H1 (cell line): ENCODE measurements at regions not wholly inside any gene's neighbourhood (a gene's known extent, or its start where the extent isn't known, plus 50 kb on each side); places are given as distances from the start of the nearest gene placed in this dataset.

Experiments used
- CTCF ChIA-PET: fragments of 300-600 bp; sonication (Branson Sonifier 250); formaldehyde crosslinking; loops from one replicate; lab custom pipeline; 2021; ENCODE audit not compliant: partially characterized antibody; lab: Charles Lee
- POLR2A ChIA-PET: fragments of 300-600 bp; sonication (Branson Sonifier 250); formaldehyde crosslinking; loops from one replicate; lab custom pipeline; 2021; ENCODE audit warnings: inconsistent platforms; ENCODE audit not compliant: partially characterized antibody; lab: Charles Lee
- DNase-seq, 2 experiments: peaks; one replicate each; pipeline versions ENCODE4 v3.0.0 to v3.0.0-alpha.2; 2010 to 2022; ENCODE audit warnings: low spot score in 2 of 2, low read depth in 1 of 2, mixed read lengths in 1 of 2
- FAIRE-seq: peaks from 2 replicates; lab custom pipeline; 2011; peaks lifted over from hg19 to GRCh38; lab: Jason Lieb, UNC
- H2AFZ ChIP-seq: 2 replicates; pipeline ENCODE4 v1.8.1; 2012; ENCODE audit warnings: low read length, inconsistent platforms
- H2AK5ac ChIP-seq: 2 replicates; pipeline ENCODE4 v1.6.1; 2013; ENCODE audit warnings: low read depth, low read length
- H2BK120ac ChIP-seq: replicated peaks from 2 replicates; pipeline ENCODE3; 2013; ENCODE audit warnings: low read depth, low read length, inconsistent platforms
- H2BK12ac ChIP-seq: 2 replicates; pipeline ENCODE4 v1.6.1; 2013; ENCODE audit warnings: low read depth, low read length
- H2BK15ac ChIP-seq: 2 replicates; pipeline ENCODE4 v1.6.1; 2013; ENCODE audit warnings: low read length
- H2BK20ac ChIP-seq: 2 replicates; pipeline ENCODE4 v1.6.1; 2013; ENCODE audit warnings: low read length
- H2BK5ac ChIP-seq: 2 replicates; pipeline ENCODE4 v1.6.1; 2013; ENCODE audit warnings: low read depth, low read length
- H3K14ac ChIP-seq: 2 replicates; pipeline ENCODE4 v1.6.1; 2013; ENCODE audit warnings: inconsistent platforms; ENCODE audit not compliant: insufficient read length
- H3K18ac ChIP-seq: 2 replicates; pipeline ENCODE4 v1.6.1; 2013; ENCODE audit warnings: low read length; ENCODE audit errors: extremely low read depth
- H3K23ac ChIP-seq: 2 replicates; pipeline ENCODE4 v1.6.1; 2013; ENCODE audit warnings: inconsistent platforms; ENCODE audit not compliant: insufficient read length
- H3K23me2 ChIP-seq: 2 replicates; pipeline ENCODE4 v1.6.1; 2013; ENCODE audit warnings: low read depth, low read length
- H3K27ac ChIP-seq: 2 replicates; pipeline ENCODE4 v1.6.1; 2011; ENCODE audit warnings: low read depth, low read length, inconsistent platforms
- H3K27me3 ChIP-seq, 4 experiments: replicated peaks in 1 of 4; 1 replicate in 1 of 4; 2 replicates in 3 of 4; pipeline versions ENCODE4 v1.6.1 to v1.8.1; 2011 to 2013; ENCODE audit warnings: low read length in 3 of 4, mild to moderate bottlenecking in 3 of 4, inconsistent platforms in 2 of 4, mixed read lengths in 2 of 4, moderate library complexity in 1 of 4; ENCODE audit not compliant: control insufficient read depth in 3 of 4, insufficient read depth in 3 of 4; ENCODE audit errors: extremely low read depth in 1 of 4
- H3K36me3 ChIP-seq, 4 experiments: 2 replicates each; pipeline versions ENCODE4 v1.6.1 to v1.8.1; 2011 to 2013; ENCODE audit warnings: mild to moderate bottlenecking in 4 of 4, low read length in 3 of 4, moderate library complexity in 2 of 4, control low read depth in 1 of 4, inconsistent platforms in 1 of 4; ENCODE audit not compliant: insufficient read depth in 4 of 4, control insufficient read depth in 2 of 4
- H3K4ac ChIP-seq: replicated peaks from 2 replicates; pipeline ENCODE3; 2013; ENCODE audit warnings: low read length, low read depth, mixed read lengths, inconsistent platforms; ENCODE audit not compliant: insufficient read length
- H3K4me1 ChIP-seq, 4 experiments: replicated peaks in 1 of 4; 1 replicate in 1 of 4; 2 replicates in 3 of 4; pipeline versions ENCODE4 v1.6.1 to v1.8.1; 2011 to 2013; ENCODE audit warnings: low read length in 3 of 4, inconsistent platforms in 2 of 4, mixed read lengths in 1 of 4; ENCODE audit not compliant: insufficient read depth in 4 of 4, control insufficient read depth in 3 of 4
- H3K4me2 ChIP-seq, 2 experiments: 2 replicates each; pipeline versions ENCODE4 v1.6.1 to v1.8.1; 2011 to 2013; ENCODE audit warnings: low read depth in 2 of 2, low read length in 2 of 2, control low read depth in 1 of 2, inconsistent platforms in 1 of 2, mild to moderate bottlenecking in 1 of 2; ENCODE audit not compliant: insufficient read depth in 1 of 2
- H3K4me3 ChIP-seq, 4 experiments: fragments of 200-600, 300-600 bp in 1 of 4; sonication (generic), shearing (Covaris generic), sonication (Bioruptor Twin) in 1 of 4; 2 replicates each; pipeline versions ENCODE4 v1.5.1 to v1.8.1; 2011 to 2016; ENCODE audit warnings: low read length in 4 of 4, low read depth in 3 of 4, control low read depth in 2 of 4, inconsistent platforms in 2 of 4, mild to moderate bottlenecking in 2 of 4, mixed read lengths in 1 of 4, moderate library complexity in 1 of 4; ENCODE audit not compliant: insufficient read depth in 2 of 4; ENCODE audit errors: extremely low read depth in 1 of 4
- H3K56ac ChIP-seq: replicated peaks from 2 replicates; pipeline ENCODE3; 2013; ENCODE audit warnings: low read depth, mild to moderate bottlenecking, mixed read lengths, low read length, inconsistent platforms; ENCODE audit not compliant: insufficient read length
- H3K79me1 ChIP-seq: 2 replicates; pipeline ENCODE4 v1.6.1; 2013; ENCODE audit warnings: low read depth, low read length, control low read depth
- H3K79me2 ChIP-seq, 2 experiments: 2 replicates each; pipeline versions ENCODE4 v1.6.1 to v1.8.1; 2012 to 2013; ENCODE audit warnings: low read length in 2 of 2, mild to moderate bottlenecking in 2 of 2, inconsistent platforms in 1 of 2; ENCODE audit not compliant: insufficient read depth in 2 of 2, control insufficient read depth in 1 of 2
- H3K9ac ChIP-seq, 4 experiments: replicated peaks in 1 of 4; 1 replicate in 1 of 4; 2 replicates in 3 of 4; pipeline versions ENCODE4 v1.6.1 to v1.8.1; 2011 to 2013; ENCODE audit warnings: low read depth in 3 of 4, low read length in 3 of 4, control low read depth in 2 of 4, mild to moderate bottlenecking in 2 of 4, moderate library complexity in 2 of 4, inconsistent platforms in 1 of 4; ENCODE audit errors: extremely low read depth in 1 of 4
- H3K9me3 ChIP-seq, 2 experiments: 2 replicates each; pipeline versions ENCODE4 v1.6.1 to v1.8.1; 2012 to 2013; ENCODE audit warnings: mild to moderate bottlenecking in 2 of 2, moderate library complexity in 2 of 2, control low read depth in 1 of 2, inconsistent platforms in 1 of 2, low read depth in 1 of 2, low read length in 1 of 2, mixed read lengths in 1 of 2; ENCODE audit not compliant: insufficient read depth in 2 of 2
- H4K20me1 ChIP-seq, 2 experiments: replicated peaks in 1 of 2; 2 replicates each; pipeline versions ENCODE3 to v1.8.1; 2011 to 2013; ENCODE audit warnings: inconsistent platforms in 2 of 2, low read length in 2 of 2, mild to moderate bottlenecking in 1 of 2; ENCODE audit not compliant: insufficient read depth in 2 of 2, control insufficient read depth in 1 of 2
- H4K5ac ChIP-seq: 2 replicates; pipeline ENCODE4 v1.6.1; 2013; ENCODE audit warnings: low read length, low read depth, mixed read lengths, inconsistent platforms; ENCODE audit not compliant: insufficient read length
- H4K8ac ChIP-seq: 2 replicates; pipeline ENCODE4 v1.8.0; 2013; ENCODE audit warnings: mild to moderate bottlenecking, moderate library complexity, low read length, inconsistent platforms; ENCODE audit not compliant: insufficient read depth; ENCODE audit errors: extremely low read depth
- H4K91ac ChIP-seq: replicated peaks from 2 replicates; pipeline ENCODE3; 2013; ENCODE audit warnings: low read length, mixed read lengths, inconsistent platforms; ENCODE audit not compliant: insufficient read length
- BACH1 ChIP-seq: IDR thresholded peaks from 2 replicates; pipeline ENCODE4 v1.6.1; 2012; ENCODE audit warnings: low read length, improper control_type of control experiment
- CHD2 ChIP-seq: IDR thresholded peaks from 2 replicates; pipeline ENCODE4 v1.6.1; 2012; ENCODE audit warnings: low read length, improper control_type of control experiment
- GTF2F1 ChIP-seq: IDR thresholded peaks from 2 replicates; pipeline ENCODE4 v1.6.1; 2012; ENCODE audit warnings: low read depth, low read length, improper control_type of control experiment, borderline replicate concordance
- PHF8 ChIP-seq: fragments of 200-600 bp; sonication (generic); conservative IDR thresholded peaks from 2 replicates; pipeline ENCODE4 v1.7.1; 2012; ENCODE audit warnings: low read depth, mild to moderate bottlenecking, inconsistent platforms, low read length, moderate library complexity
- RAD21 ChIP-seq, 2 experiments: IDR thresholded peaks in 1 of 2; conservative IDR thresholded peaks in 1 of 2; 2 replicates each; pipeline ENCODE4 v1.6.1; 2011; ENCODE audit warnings: low read depth in 2 of 2, low read length in 2 of 2, improper control_type of control experiment in 1 of 2, inconsistent platforms in 1 of 2, mild to moderate bottlenecking in 1 of 2, moderate library complexity in 1 of 2
- RNF2 ChIP-seq: fragments of 200-900, 300-1000 bp; sonication (generic); IDR thresholded peaks from 2 replicates; pipeline ENCODE4 v1.7.1; 2016; ENCODE audit warnings: borderline replicate concordance, low read depth, mild to moderate bottlenecking, antibody characterized with exemption, low read length; ENCODE audit not compliant: poor library complexity, severe bottlenecking; ENCODE audit errors: missing control alignments
- SP4 ChIP-seq: IDR thresholded peaks from 2 replicates; pipeline ENCODE4 v1.6.1; 2012; ENCODE audit warnings: low read length, inconsistent platforms
- TAF1 ChIP-seq: IDR thresholded peaks from 2 replicates; pipeline ENCODE4 v1.6.1; 2011; ENCODE audit warnings: mild to moderate bottlenecking, low read depth, low read length
- TCF12 ChIP-seq: IDR thresholded peaks from 2 replicates; pipeline ENCODE4 v1.6.1; 2011; ENCODE audit warnings: low read depth, mild to moderate bottlenecking, low read length
- TEAD4 ChIP-seq: IDR thresholded peaks from 2 replicates; pipeline ENCODE4 v1.6.1; 2012; ENCODE audit warnings: low read depth, low read length, inconsistent platforms, mixed read lengths
- WGBS, 2 experiments: shearing (Covaris generic) in 1 of 2; methylation state at CpG; one replicate each; pipeline versions ENCODE4 v1.1.6 to v1.1.7; 2013 to 2015; ENCODE audit warnings: low lambda C conversion rate in 2 of 2, mixed read lengths in 2 of 2, inconsistent platforms in 1 of 2, low coverage in 1 of 2, missing lambda C conversion rate in 1 of 2; ENCODE audit not compliant: insufficient replicate concordance in 2 of 2, insufficient coverage in 1 of 2, insufficient read length in 1 of 2; ENCODE audit errors: extremely low coverage in 1 of 2, missing lambda C conversion rate in 1 of 2; 5-methylcytosine and 5-hydroxymethylcytosine counted together
- TF ChIP-seq, protein P1 (sequence below): IDR thresholded peaks from 2 replicates; pipeline ENCODE4 v1.6.1; 2011; ENCODE audit warnings: low read depth, mild to moderate bottlenecking, low read length; ENCODE audit not compliant: insufficient read depth

DNA sequence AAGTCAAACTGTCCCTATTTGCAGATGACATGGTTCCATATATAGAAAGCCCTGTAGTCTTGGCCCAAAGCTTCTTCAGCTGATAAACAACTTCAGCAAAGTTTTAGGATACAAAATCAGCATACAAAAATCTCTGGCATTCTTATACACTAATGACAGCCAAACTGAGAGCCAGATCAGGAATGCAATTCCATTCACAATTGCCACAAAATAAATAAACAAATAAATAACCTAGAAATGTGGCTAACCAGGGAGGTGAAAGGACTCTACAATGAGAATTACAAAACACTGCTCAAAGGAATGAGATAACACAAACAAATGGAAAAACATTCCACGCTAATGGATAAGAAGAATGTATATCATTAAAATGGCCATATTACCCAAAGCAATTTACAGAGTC is 52.9 kb upstream of the CXCL8 start:
- Histone ChIP-seq H3K4ac (no peak overlapping the region), H3K4me3 (no peak overlapping the region), H3K4me2 (no peak overlapping the region), H4K91ac (no peak overlapping the region), H2AFZ (no peak overlapping the region), H3K14ac (no peak overlapping the region), H3K18ac (no peak overlapping the region), H3K56ac (no peak overlapping the region), H3K23ac (no peak overlapping the region), H2AK5ac (no peak overlapping the region), H3K9me3 (no peaks in the 10 kb centered on the region), H2BK15ac (no peak overlapping the region), H2BK5ac (no peak overlapping the region), H2BK20ac (no peak overlapping the region), H4K8ac (no peak overlapping the region), H3K23me2 (no peaks in the 10 kb centered on the region), H3K27ac (no peak overlapping the region), H2BK12ac (no peak overlapping the region), H3K4me1 (no peaks in the 10 kb centered on the region), H2BK120ac (no peak overlapping the region), H3K79me1 (no peaks in the 10 kb centered on the region), H3K9ac (no peak overlapping the region), H3K79me2 (no peaks in the 10 kb centered on the region), H3K36me3 (no peaks in the 10 kb centered on the region), H3K27me3 (peaks cover 0 to 1% (median 0%) of the 10 kb centered on the region in 4 experiments; a peak in 1 of 7 replicates), H4K5ac (no peak overlapping the region), H4K20me1 (no peaks in the 10 kb centered on the region)
- DNase-seq (no peak), FAIRE-seq (no peak)
- ChIA-PET POLR2A (interaction anchor here (0.7 kb wide), 1 partner anchor 17 kb away, joined by 3 read pairs; no protein-coding TSS in a partner anchor), CTCF (interaction anchor here (0.7 to 1.6 kb wide), 3 partner anchors 18 to 81 kb away, joined by 3 to 6 read pairs (median 3); no protein-coding TSS in a partner anchor)
- 82% methylated on average over 1 of the region's 1 CpG; no CpG with 5 or more reads in 1 of the 2 experiments for WGBS, 2 experiments
- TF ChIP-seq GTF2F1 (no peak), PHF8 (no peak), TEAD4 (no peak), TCF12 (no peak), CHD2 (no peak), BACH1 (no peak), SP4 (no peak), TAF1 (no peak), RAD21 (IDR thresholded peaks at IDR 0.05 in 1 of 2, conservative IDR thresholded peaks at IDR 0.05 in 1 of 2; ENCODE audit: low read depth in 2 of 2, low read length in 2 of 2) (no peak), RNF2 (no peak)
- TF ChIP-seq, protein P1, sequence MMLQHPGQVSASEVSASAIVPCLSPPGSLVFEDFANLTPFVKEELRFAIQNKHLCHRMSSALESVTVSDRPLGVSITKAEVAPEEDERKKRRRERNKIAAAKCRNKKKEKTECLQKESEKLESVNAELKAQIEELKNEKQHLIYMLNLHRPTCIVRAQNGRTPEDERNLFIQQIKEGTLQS, result no peak
